Thoracic aorta (tissue), 2 donors: ENCODE measurements at regions not wholly inside any gene's neighbourhood (a gene's known extent, or its start where the extent isn't known, plus 50 kb on each side); places are given as distances from the start of the nearest gene placed in this dataset.

ENCODE experiments used
- ATAC-seq: fragments of 150-250 bp; one replicate; pipeline ENCODE4 v1.8.0; 2017; ENCODE audit warnings: low read depth; ENCODE audit not compliant: insufficient number of reproducible peaks, low FRiP score
- DNase-seq: peaks from one replicate; pipeline ENCODE4 v3.0.0-alpha.2; 2020; ENCODE audit warnings: low spot score
- H3K27ac ChIP-seq, 2 donors: fragments of 200-600 bp; sonication (generic); 1 replicate in 1 of 2; 2 replicates in 1 of 2; pipeline ENCODE4 v1.5.1; 2016; ENCODE audit warnings: mild to moderate bottlenecking in 2 of 2, moderate library complexity in 2 of 2
- H3K27me3 ChIP-seq: fragments of 200-600 bp; sonication (generic); replicated peaks from 2 replicates; pipeline ENCODE4 v1.6.0; 2016; ENCODE audit warnings: mild to moderate bottlenecking; ENCODE audit not compliant: insufficient read depth
- H3K36me3 ChIP-seq: fragments of 200-600 bp; sonication (generic); one replicate; pipeline ENCODE4 v1.5.1; 2016
- H3K4me1 ChIP-seq, 2 donors: fragments of 200-600 bp; sonication (generic); 1 replicate in 1 of 2; 2 replicates in 1 of 2; pipeline versions ENCODE4 v1.5.1 to v1.6.0; 2016; ENCODE audit warnings: low read depth in 2 of 2, mild to moderate bottlenecking in 1 of 2; ENCODE audit not compliant: control insufficient read depth in 1 of 2
- H3K4me3 ChIP-seq: fragments of 200-600 bp; sonication (generic); 2 replicates; pipeline ENCODE4 v1.5.1; 2016; ENCODE audit warnings: mild to moderate bottlenecking
- H3K9me3 ChIP-seq: fragments of 200-600 bp; sonication (generic); 2 replicates; pipeline ENCODE4 v1.5.1; 2016
- TF ChIP-seq, protein P1 (sequence below): fragments of 200-600 bp; sonication (generic); IDR thresholded peaks from one replicate; pipeline ENCODE4 v1.5.1; 2019; ENCODE audit warnings: antibody characterized with exemption

DNA sequence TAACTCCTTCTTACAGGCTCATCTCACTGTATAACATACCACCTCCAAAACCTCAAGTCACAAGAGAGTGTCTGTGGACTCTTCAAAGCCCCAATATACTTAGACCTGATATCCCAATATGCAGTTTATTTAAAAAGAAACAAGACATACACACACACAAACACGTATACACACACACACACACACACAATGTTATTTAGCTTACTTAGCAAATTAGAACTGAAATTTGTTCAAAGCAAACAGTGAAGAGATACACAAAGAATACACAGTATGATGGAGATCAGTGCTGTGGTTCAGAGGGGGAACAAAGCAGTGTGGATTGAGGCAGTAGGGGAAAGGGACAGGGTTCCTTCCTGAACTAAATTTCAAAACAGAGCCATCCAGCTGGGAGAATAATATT lies 807.2 kb downstream of the IPMK start:
- ATAC-seq: no peak
- H3K27ac ChIP-seq: no peak overlapping the region
- no peaks in the 10 kb centered on the region for H3K4me1 ChIP-seq
- H3K4me3 ChIP-seq: no peak overlapping the region
- no peak for DNase-seq
- TF ChIP-seq, protein P1, sequence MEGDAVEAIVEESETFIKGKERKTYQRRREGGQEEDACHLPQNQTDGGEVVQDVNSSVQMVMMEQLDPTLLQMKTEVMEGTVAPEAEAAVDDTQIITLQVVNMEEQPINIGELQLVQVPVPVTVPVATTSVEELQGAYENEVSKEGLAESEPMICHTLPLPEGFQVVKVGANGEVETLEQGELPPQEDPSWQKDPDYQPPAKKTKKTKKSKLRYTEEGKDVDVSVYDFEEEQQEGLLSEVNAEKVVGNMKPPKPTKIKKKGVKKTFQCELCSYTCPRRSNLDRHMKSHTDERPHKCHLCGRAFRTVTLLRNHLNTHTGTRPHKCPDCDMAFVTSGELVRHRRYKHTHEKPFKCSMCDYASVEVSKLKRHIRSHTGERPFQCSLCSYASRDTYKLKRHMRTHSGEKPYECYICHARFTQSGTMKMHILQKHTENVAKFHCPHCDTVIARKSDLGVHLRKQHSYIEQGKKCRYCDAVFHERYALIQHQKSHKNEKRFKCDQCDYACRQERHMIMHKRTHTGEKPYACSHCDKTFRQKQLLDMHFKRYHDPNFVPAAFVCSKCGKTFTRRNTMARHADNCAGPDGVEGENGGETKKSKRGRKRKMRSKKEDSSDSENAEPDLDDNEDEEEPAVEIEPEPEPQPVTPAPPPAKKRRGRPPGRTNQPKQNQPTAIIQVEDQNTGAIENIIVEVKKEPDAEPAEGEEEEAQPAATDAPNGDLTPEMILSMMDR: no peak
- no peaks in the 10 kb centered on the region for H3K9me3 ChIP-seq
- H3K27me3 ChIP-seq: no peaks in the 10 kb centered on the region
- H3K36me3 ChIP-seq: no peaks in the 10 kb centered on the region

DNA sequence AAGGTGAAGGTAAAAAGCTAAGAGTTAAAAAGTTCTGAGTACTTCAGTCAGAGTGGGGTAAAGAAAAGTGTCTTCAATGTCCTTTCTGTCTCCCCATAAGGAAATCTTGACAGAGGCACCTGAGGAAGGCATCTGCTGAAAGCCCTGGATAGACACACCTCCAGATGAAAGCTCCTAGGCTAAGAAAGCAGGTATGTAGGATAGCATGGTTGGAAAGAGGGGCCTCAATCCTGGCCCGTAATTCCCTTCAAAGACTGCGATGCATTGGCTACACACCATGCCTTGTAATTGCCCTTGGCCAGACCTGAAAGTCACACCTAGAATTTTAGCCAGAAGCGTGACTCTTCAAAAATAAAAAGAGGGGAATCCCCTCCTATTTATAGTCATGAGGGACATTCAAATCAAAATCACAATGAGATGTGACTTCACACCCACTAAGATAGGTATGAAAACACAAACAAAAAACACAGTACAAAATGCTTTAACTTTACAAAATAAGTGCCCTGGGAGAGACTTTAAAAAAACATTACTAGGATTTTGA lies 809.7 kb downstream of the IPMK start:
- Histone ChIP-seq H3K4me1 (no peaks in the 10 kb centered on the region), H3K9me3 (no peaks in the 10 kb centered on the region), H3K36me3 (no peaks in the 10 kb centered on the region), H3K4me3 (no peak overlapping the region), H3K27me3 (no peaks in the 10 kb centered on the region), H3K27ac (no peak overlapping the region)
- no peak for DNase-seq
- TF ChIP-seq, protein P1: no peak
- ATAC-seq: no peak

DNA sequence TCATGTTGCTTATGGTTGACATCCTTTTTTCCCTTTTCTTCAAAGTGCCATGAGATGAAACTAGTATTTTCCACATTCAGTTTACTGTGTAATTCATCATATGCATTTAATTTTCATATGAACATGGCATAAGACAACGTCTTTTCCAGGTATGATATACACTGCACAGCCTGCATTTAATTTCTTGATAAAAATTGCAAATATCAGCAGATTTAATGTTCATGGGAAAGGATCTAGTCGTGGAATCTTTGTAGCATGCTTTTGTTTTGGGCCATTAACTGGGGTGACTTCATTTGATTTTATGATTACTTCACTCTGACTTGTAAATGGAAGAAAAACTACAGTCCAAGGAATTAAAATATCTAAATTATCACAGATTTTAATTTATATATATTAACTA lies 837.3 kb downstream of the IPMK start:
- no peak overlapping the region for H3K27ac ChIP-seq
- TF ChIP-seq, protein P1: no peak
- no peak for ATAC-seq

DNA sequence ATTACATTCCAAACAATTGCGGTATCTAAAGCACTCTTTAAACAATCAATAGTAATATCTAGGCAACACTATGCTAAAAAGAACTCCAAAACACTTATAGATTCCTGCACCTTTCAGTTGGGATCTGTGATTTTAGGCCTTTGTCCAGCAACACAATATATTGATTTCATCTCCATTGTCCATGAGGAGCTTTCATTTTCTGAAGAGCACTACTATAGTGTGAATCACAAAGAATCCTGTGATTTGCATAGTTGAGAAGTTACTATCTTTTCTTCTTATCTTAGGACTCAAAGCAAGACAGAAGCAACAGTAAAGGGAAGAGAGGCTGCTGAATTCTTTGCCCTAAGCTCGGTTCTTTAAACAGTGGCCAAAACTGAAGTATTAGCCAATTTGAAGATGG lies 846.8 kb downstream of the IPMK start:
- H3K27ac ChIP-seq: no peak overlapping the region
- no peaks in the 10 kb centered on the region for H3K36me3 ChIP-seq
- no peaks in the 10 kb centered on the region for H3K9me3 ChIP-seq
- TF ChIP-seq, protein P1: no peak
- ATAC-seq: no peak
- DNase-seq: no peak
- H3K4me3 ChIP-seq: no peak overlapping the region
- H3K4me1 ChIP-seq: no peaks in the 10 kb centered on the region
- no peaks in the 10 kb centered on the region for H3K27me3 ChIP-seq

More for the DNA sequence above, 837.3 kb downstream of the IPMK start:
- DNase-seq: no peak
- Histone ChIP-seq H3K9me3 (no peaks in the 10 kb centered on the region), H3K36me3 (no peaks in the 10 kb centered on the region), H3K27me3 (no peaks in the 10 kb centered on the region), H3K4me3 (no peak overlapping the region), H3K4me1 (no peaks in the 10 kb centered on the region)

DNA sequence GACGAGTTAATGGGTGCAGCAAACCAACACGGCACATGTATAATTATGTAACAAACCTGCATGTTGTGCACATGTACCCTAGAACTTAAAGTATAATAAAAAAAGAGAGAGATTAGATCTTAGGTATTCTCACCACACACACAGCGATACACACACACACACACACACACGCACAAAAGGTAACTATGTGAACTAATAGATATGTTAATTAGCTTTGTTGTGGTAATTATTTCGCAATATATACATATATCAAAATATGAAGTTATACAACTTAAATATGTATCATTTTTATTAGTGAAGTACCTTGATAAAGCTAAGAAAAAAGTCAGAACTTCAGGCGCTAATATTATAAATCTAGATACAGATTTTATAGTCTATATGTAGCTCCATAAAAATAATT lies 849.2 kb downstream of the IPMK start:
- no peak for ATAC-seq
- DNase-seq: no peak
- no peaks in the 10 kb centered on the region for H3K27me3 ChIP-seq

More for the DNA sequence above, 849.2 kb downstream of the IPMK start:
- Histone ChIP-seq H3K4me3 (no peak overlapping the region), H3K4me1 (no peaks in the 10 kb centered on the region), H3K9me3 (no peaks in the 10 kb centered on the region), H3K36me3 (no peaks in the 10 kb centered on the region), H3K27ac (no peak overlapping the region)
- TF ChIP-seq, protein P1: no peak
